D721Med (cell line): ENCODE measurements at regions not wholly inside any gene's neighbourhood (a gene's known extent, or its start where the extent isn't known, plus 50 kb on each side); places are given as distances from the start of the nearest gene placed in this dataset.

Experiments used
- DNase-seq: peaks from one replicate; pipeline ENCODE4 v3.0.0; 2011; ENCODE audit warnings: low spot score; ENCODE audit not compliant: insufficient read length
- FAIRE-seq: peaks from 2 replicates; lab custom pipeline; 2011; peaks lifted over from hg19 to GRCh38; lab: Jason Lieb, UNC
- CTCF ChIP-seq: IDR thresholded peaks from 2 replicates; pipeline ENCODE4 v1.5.1; 2012; ENCODE audit warnings: mild to moderate bottlenecking, control low read depth; ENCODE audit not compliant: insufficient read depth; ENCODE audit errors: missing control alignments

GRCh38 chr21:35223480-35224156 is 174.5 kb upstream of the RUNX1 start:
- TF ChIP-seq CTCF: no peak
- FAIRE-seq: no peak
- no peak for DNase-seq

- no peak for FAIRE-seq
- DNase-seq: no peak
- TF ChIP-seq CTCF: no peak
Measured at GRCh38 chr21:35222541-35222941, 173.4 kb upstream of the RUNX1 start.

- DNase-seq (no peak), FAIRE-seq (no peak)
- no peak for TF ChIP-seq CTCF
Measured at GRCh38 chr21:35222021-35222420, 172.9 kb upstream of the RUNX1 start.

- FAIRE-seq: no peak
- no peak for TF ChIP-seq CTCF
- no peak for DNase-seq
Measured at GRCh38 chr21:35220301-35220700, 171.2 kb upstream of the RUNX1 start.

GRCh38 chr21:35219719-35220118 is 170.6 kb upstream of the RUNX1 start:
- TF ChIP-seq CTCF: no peak
- DNase-seq (no peak), FAIRE-seq (no peak)

DNA sequence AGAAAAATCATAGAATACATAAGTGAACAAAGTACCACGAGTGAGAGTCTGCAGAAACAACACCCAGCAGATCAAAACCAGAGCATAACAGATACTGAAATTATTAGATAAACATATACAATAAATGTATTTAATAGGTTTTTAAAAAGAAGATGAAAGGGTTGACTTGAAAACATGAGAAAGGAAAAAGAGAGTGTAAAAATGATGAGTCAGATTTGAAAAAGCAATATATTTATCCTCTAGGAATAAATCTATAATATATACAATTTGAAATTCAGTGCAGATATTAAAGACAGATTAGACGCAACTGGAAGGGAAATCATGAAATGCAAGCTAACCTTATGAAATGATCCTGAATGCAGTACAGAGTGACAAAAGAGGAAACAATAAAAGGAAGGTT is 170.2 kb upstream of the RUNX1 start:
- TF ChIP-seq CTCF: no peak
- DNase-seq: no peak
- no peak for FAIRE-seq

DNA sequence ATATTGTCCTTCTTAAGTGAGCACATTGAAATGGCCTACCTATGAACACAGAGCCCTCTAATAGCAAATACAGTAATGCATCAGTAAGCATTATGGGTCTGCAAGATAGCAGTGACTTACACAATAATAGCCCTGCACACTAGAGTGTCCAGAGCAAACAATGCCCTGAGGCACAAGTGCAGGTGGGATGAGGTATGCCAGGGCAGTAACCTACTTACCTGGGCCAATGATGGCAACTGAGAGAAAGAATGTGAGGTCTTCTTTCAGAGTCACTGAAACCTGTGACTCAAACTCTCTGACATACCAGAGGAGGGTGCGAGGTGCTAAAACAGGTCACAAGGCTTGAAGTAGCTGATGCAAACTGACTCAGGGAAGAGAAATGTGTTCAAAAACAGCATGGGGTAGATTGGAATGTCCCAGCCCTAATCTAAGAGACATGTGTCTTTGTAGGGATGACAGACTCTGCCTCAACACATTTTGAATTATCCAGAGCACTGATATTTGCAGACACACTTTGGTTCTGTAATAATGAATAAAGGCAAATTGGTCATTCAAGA is 168.5 kb upstream of the RUNX1 start:
- DNase-seq (no peak), FAIRE-seq (no peak)

More for the DNA sequence above, 168.5 kb upstream of the RUNX1 start:
- no peak for TF ChIP-seq CTCF
